ENCODE measurements at regions not wholly inside any gene's neighbourhood (a gene's known extent, or its start where the extent isn't known, plus 50 kb on each side); places are given as distances from the start of the nearest gene placed in this dataset.

DNA sequence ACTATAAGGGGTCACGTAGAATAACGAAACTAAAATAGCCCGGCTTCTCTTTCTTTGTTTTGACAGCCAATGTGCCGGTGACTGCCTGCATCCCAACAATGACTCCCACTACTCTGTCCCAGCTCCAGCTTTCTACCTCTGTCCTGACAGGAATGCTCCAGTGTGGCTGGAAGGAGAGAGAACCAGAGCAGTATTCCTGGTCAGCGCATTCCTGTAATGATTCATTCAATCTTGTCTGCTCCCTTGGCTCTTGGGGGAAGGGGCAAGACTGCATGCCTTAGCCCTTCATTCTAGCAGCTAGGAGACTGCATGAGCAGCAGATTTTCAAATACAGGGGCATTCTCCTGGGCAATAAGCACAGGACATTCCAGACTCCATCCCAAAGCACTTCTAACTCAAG, 132.1 kb upstream of the PRMT6 start:
- no peak for DNase-seq (ENCODE audit: extremely low read depth, insufficient read length)
- no peaks in the 10 kb centered on the region for H3K27me3 ChIP-seq (replicated peaks; ENCODE audit: control insufficient read depth, insufficient read depth, low read length)
- no peaks in the 10 kb centered on the region for H3K36me3 ChIP-seq (ENCODE audit: control insufficient read depth, insufficient read depth, low read length)
- TF ChIP-seq, protein P1, sequence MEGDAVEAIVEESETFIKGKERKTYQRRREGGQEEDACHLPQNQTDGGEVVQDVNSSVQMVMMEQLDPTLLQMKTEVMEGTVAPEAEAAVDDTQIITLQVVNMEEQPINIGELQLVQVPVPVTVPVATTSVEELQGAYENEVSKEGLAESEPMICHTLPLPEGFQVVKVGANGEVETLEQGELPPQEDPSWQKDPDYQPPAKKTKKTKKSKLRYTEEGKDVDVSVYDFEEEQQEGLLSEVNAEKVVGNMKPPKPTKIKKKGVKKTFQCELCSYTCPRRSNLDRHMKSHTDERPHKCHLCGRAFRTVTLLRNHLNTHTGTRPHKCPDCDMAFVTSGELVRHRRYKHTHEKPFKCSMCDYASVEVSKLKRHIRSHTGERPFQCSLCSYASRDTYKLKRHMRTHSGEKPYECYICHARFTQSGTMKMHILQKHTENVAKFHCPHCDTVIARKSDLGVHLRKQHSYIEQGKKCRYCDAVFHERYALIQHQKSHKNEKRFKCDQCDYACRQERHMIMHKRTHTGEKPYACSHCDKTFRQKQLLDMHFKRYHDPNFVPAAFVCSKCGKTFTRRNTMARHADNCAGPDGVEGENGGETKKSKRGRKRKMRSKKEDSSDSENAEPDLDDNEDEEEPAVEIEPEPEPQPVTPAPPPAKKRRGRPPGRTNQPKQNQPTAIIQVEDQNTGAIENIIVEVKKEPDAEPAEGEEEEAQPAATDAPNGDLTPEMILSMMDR (IDR thresholded peaks at IDR 0.05; ENCODE audit: insufficient read depth, low read length, poor library complexity, severe bottlenecking): no peak
- H3K4me3 ChIP-seq (replicated peaks; ENCODE audit: low read depth, low read length): no peak overlapping the region

DNA sequence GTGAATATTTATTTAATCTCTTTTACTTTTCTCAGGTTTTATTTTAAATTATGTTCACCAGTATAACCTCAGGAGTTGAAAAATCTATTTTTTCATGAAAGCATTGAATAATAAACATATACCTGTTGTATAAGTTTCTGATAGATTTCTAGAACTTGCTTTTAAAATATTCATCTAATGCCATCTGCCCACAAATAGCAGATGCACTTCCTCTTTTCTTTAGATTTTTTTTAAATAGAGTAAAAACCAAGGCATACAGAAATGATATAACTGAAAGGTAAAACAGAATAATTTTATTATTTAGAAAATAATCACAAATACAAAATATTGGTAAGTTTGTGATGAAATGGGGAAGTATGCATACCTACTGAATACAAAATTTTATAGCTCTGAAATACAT, 130.7 kb upstream of the PRMT6 start:
- Histone ChIP-seq H3K27me3 (replicated peaks; ENCODE audit: control insufficient read depth, insufficient read depth, low read length) (no peaks in the 10 kb centered on the region), H3K4me3 (replicated peaks; ENCODE audit: low read depth, low read length) (no peak overlapping the region), H3K36me3 (ENCODE audit: control insufficient read depth, insufficient read depth, low read length) (no peaks in the 10 kb centered on the region)
- no peak for DNase-seq (ENCODE audit: extremely low read depth, insufficient read length)
- TF ChIP-seq, protein P1 (IDR thresholded peaks at IDR 0.05; ENCODE audit: insufficient read depth, low read length, poor library complexity, severe bottlenecking): no peak

DNA sequence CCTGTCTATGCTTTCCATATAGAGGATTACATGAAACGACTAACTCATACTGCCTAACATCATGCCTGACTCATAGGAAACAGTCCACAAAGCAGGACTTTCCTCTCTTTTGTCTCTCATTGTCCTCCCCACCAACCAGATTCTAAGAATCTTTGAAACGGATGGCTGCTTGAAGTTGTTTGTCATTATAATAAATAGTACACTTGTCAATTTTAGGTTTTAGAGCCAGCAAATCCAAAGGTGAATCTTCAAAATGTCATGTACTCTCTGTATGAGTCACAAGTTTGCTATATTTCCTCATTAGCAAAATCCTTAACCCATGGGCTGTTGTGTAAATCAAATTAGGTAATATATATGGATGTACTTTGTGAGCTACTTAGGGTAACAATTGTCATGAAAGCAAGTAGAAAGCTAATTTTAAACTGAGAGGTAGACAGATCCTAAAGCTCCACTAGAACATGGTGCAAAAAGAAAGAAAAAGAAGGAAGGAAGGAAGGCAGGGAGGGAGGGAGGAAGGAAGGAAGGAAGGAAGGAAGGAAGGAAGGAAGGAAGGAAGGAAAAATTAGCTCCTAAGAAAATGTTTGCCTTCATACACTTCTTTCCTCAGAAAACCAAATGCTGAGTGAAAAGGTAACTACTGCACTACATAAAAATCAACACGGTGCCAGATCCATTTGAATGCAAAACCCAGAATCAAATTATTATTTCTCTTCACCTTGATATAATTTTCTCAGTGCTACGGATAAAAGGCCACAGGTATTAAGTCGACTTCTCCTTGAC, 129.5 kb upstream of the PRMT6 start:
- H3K4me3 ChIP-seq (replicated peaks; ENCODE audit: low read depth, low read length): no peak overlapping the region
- TF ChIP-seq, protein P1 (IDR thresholded peaks at IDR 0.05; ENCODE audit: insufficient read depth, low read length, poor library complexity, severe bottlenecking): no peak
- peak; percentile 10 for DNase-seq (ENCODE audit: extremely low read depth, insufficient read length)
- no peaks in the 10 kb centered on the region for H3K27me3 ChIP-seq (replicated peaks; ENCODE audit: control insufficient read depth, insufficient read depth, low read length)
- H3K36me3 ChIP-seq (ENCODE audit: control insufficient read depth, insufficient read depth, low read length): no peaks in the 10 kb centered on the region

DNA sequence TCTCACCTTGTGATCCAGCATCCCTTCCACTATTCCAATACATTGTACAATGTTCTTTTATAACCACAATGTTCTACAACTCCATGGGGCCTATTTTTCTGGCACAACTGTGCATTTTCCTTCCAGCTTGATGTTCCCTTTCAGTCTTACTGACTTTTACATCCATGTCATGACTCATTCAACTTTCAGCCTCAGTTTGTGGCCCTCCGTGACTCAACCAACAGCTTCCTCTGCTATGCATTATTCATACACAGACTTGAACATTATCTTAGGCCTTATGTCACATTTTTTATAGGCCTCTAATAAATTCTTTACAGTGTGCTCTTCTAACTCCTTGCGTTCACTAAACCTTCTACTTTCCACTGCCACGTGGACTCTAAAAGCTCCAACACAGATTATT, 119.4 kb upstream of the PRMT6 start:
- H3K4me3 ChIP-seq (replicated peaks; ENCODE audit: low read depth, low read length): no peak overlapping the region
- TF ChIP-seq, protein P1 (IDR thresholded peaks at IDR 0.05; ENCODE audit: insufficient read depth, low read length, poor library complexity, severe bottlenecking): no peak
- no peak for DNase-seq (ENCODE audit: extremely low read depth, insufficient read length)

DNA sequence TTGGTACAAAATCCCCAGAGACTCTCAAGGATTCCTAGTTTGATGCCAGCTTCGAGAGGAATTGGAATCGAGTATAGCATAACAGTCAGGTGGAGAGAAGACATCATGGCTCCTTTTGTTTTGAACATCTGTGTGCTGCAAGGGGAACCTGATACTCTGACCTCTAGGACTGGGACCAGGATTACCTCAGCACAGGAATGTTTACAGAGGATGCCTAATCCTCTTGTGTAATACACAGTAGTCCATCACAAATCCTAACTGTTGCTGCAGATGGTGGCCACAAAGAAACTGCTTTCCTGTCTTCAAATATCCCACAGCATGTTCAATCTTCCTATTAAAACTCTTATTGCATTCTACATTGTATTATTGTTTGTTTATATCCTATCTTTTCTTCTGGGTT, 111.8 kb upstream of the PRMT6 start:
- TF ChIP-seq, protein P1 (IDR thresholded peaks at IDR 0.05; ENCODE audit: insufficient read depth, low read length, poor library complexity, severe bottlenecking): no peak
- Histone ChIP-seq H3K36me3 (ENCODE audit: control insufficient read depth, insufficient read depth, low read length) (no peaks in the 10 kb centered on the region), H3K4me3 (replicated peaks; ENCODE audit: low read depth, low read length) (no peak overlapping the region), H3K27me3 (replicated peaks; ENCODE audit: control insufficient read depth, insufficient read depth, low read length) (no peaks in the 10 kb centered on the region)
- no peak for DNase-seq (ENCODE audit: extremely low read depth, insufficient read length)

More for the DNA sequence above, 119.4 kb upstream of the PRMT6 start:
- Histone ChIP-seq H3K36me3 (ENCODE audit: control insufficient read depth, insufficient read depth, low read length) (no peaks in the 10 kb centered on the region), H3K27me3 (replicated peaks; ENCODE audit: control insufficient read depth, insufficient read depth, low read length) (no peaks in the 10 kb centered on the region)
